Tibial artery (tissue), 4 donors: ENCODE measurements at regions not wholly inside any gene's neighbourhood (a gene's known extent, or its start where the extent isn't known, plus 50 kb on each side); places are given as distances from the start of the nearest gene placed in this dataset.

Experiments
- DNase-seq, 2 donors: peaks; one replicate each; pipeline ENCODE4 v3.0.0-alpha.2; 2019
- H3K27ac ChIP-seq, 2 donors: fragments of 200-600 bp; sonication (generic) in 1 of 2; 1 replicate in 1 of 2; 2 replicates in 1 of 2; pipeline ENCODE4 v1.5.1; 2018 to 2019; ENCODE audit warnings: mild to moderate bottlenecking in 1 of 2
- H3K27me3 ChIP-seq, 2 donors: fragments of 200-600 bp; sonication (generic) in 1 of 2; one replicate each; pipeline versions ENCODE4 v1.5.1 to v1.6.0; 2016 to 2019
- H3K36me3 ChIP-seq, 3 donors: fragments of 200-600 bp; sonication (generic) in 2 of 3; one replicate each; pipeline ENCODE4 v1.5.1; 2016 to 2019; ENCODE audit warnings: mild to moderate bottlenecking in 2 of 3
- H3K4me1 ChIP-seq, 4 donors: fragments of 200-600 bp; sonication (generic) in 2 of 4; 1 replicate in 3 of 4; 2 replicates in 1 of 4; pipeline ENCODE4 v1.5.1; 2016 to 2019
- H3K4me3 ChIP-seq, 2 donors: fragments of 200-600 bp; sonication (generic) in 1 of 2; 1 replicate in 1 of 2; 2 replicates in 1 of 2; pipeline ENCODE4 v1.5.1; 2018 to 2019; ENCODE audit warnings: mild to moderate bottlenecking in 2 of 2
- H3K9me3 ChIP-seq, 3 donors: fragments of 200-600 bp; sonication (generic) in 1 of 3; one replicate each; pipeline ENCODE4 v1.5.1; 2016 to 2019
- intact Hi-C: fragments of 100-400 bp; cut with DNase I; formaldehyde crosslinking; loops from one replicate; pipeline ENCODE4 v1.15.0; 2023; ENCODE audit warnings: low total_unique reads
- TF ChIP-seq, protein P1 (sequence below), 2 experiments: fragments of 200-600 bp in 1 of 2; fragments of 450-650 bp in 1 of 2; IDR thresholded peaks; one replicate each; pipeline ENCODE4 v1.5.1; 2017 to 2019; ENCODE audit warnings: antibody characterized with exemption in 2 of 2, mild to moderate bottlenecking in 1 of 2, moderate library complexity in 1 of 2

DNA sequence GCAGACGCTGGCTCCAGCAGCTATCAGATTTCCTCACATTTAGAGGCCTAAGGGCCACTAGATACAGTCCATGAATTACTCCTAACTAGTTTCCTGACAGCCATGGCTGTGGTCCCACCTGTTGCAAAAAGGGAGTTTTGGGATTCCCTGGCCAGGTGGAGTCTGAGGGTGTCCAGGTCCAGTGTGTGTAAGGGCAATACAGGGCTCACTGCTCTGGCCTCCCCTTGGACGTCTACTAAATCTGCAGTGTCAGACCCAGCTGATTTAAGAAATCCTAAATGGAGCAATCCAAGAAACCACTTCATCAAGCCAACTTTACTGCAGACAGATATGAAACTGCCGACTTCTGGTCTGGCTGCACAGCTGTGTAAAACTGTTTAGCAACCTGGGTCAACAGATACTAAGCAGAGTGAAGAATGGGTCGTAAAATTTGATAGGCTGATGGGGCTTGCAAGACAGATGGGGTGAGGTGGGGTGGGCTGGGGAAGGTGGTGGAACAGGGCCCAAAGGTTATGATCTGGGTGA lies 116.4 kb downstream of the GADD45G start:
- intact Hi-C loops: no loop called here
- no peaks in the 10 kb centered on the region for H3K36me3 ChIP-seq
- no peaks in the 10 kb centered on the region for H3K9me3 ChIP-seq
- H3K4me1 ChIP-seq: no peaks in the 10 kb centered on the region
- no peak overlapping the region for H3K27ac ChIP-seq
- no peak overlapping the region for H3K4me3 ChIP-seq
- no peak for DNase-seq
- TF ChIP-seq, protein P1, sequence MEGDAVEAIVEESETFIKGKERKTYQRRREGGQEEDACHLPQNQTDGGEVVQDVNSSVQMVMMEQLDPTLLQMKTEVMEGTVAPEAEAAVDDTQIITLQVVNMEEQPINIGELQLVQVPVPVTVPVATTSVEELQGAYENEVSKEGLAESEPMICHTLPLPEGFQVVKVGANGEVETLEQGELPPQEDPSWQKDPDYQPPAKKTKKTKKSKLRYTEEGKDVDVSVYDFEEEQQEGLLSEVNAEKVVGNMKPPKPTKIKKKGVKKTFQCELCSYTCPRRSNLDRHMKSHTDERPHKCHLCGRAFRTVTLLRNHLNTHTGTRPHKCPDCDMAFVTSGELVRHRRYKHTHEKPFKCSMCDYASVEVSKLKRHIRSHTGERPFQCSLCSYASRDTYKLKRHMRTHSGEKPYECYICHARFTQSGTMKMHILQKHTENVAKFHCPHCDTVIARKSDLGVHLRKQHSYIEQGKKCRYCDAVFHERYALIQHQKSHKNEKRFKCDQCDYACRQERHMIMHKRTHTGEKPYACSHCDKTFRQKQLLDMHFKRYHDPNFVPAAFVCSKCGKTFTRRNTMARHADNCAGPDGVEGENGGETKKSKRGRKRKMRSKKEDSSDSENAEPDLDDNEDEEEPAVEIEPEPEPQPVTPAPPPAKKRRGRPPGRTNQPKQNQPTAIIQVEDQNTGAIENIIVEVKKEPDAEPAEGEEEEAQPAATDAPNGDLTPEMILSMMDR (IDR thresholded peaks at IDR 0.05): no peak
- H3K27me3 ChIP-seq: no peaks in the 10 kb centered on the region

DNA sequence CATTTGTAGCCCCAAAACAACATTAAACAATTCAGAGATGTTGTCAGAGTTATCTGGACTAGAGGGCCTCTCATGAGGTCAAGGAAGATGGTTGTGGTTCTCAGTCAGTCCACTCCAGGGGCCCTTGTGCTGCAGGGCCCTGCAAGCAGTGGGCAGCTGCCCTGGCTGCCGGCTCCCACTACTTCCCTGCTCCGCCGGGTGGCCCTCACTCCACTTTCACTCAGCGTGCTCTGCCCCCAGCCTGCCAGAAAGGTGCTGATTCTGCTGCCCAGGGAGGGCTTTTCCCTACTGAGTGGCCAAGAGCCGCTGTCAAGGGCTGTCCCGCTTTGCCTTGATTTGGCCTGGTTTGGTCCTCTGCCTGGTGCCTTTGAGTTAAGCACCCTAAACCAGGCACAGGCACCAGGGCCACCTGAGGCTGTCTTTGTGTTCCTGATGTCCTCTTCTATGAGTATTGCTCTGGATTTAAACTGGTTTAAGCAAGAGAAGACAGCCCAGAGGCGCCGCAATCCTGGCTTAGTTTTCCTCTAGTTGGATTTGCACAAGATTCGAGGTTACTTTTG lies 117.2 kb downstream of the GADD45G start:
- H3K27ac ChIP-seq: no peak overlapping the region
- H3K9me3 ChIP-seq: no peaks in the 10 kb centered on the region
- no peaks in the 10 kb centered on the region for H3K36me3 ChIP-seq
- H3K4me1 ChIP-seq: no peaks in the 10 kb centered on the region
- H3K4me3 ChIP-seq: no peak overlapping the region
- H3K27me3 ChIP-seq: no peaks in the 10 kb centered on the region
- TF ChIP-seq, protein P1 (IDR thresholded peaks at IDR 0.05): no peak
- DNase-seq: no peak
- intact Hi-C loops: no loop called here

GRCh38 chr9:89722712-89723111 lies 117.9 kb downstream of the GADD45G start:
- intact Hi-C loops: no loop called here
- Histone ChIP-seq H3K27me3 (no peaks in the 10 kb centered on the region), H3K36me3 (no peaks in the 10 kb centered on the region), H3K4me1 (no peaks in the 10 kb centered on the region), H3K4me3 (no peak overlapping the region), H3K9me3 (no peaks in the 10 kb centered on the region), H3K27ac (no peak overlapping the region)
- DNase-seq: no peak
- TF ChIP-seq, protein P1 (IDR thresholded peaks at IDR 0.05): no peak

DNA sequence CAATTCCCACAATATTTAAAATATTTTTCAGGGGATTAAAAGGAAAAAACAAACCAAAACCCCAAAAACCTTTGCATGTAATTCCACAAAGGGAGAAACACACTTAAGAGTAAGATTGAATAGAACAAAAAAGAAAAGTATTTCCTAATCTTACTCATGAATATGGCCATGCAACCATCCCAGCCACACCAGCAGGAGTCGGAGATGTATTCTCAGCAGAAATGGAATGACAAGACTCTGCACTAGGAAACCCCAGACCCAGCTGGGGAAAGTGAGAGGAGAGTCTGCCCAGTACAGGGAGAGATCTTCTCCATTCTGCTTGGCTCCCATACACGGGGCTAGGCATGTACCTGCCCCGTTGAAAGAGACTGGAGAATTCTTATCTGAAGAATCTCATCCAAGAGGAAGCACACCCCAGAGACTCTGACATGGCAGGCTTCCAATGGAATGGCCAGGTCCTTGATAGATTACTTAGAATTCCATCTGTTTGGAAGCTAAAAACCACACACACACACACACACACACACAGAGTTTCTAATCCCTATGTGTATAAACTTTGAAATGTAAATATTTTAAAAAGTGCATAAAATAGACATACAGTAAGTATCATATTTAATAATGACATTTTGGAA lies 118.8 kb downstream of the GADD45G start:
- no peaks in the 10 kb centered on the region for H3K4me1 ChIP-seq
- TF ChIP-seq, protein P1 (IDR thresholded peaks at IDR 0.05): no peak
- intact Hi-C loops: no loop called here
- no peaks in the 10 kb centered on the region for H3K36me3 ChIP-seq
- no peak overlapping the region for H3K27ac ChIP-seq
- no peaks in the 10 kb centered on the region for H3K27me3 ChIP-seq
- DNase-seq: no peak
- no peaks in the 10 kb centered on the region for H3K9me3 ChIP-seq
- H3K4me3 ChIP-seq: no peak overlapping the region

- no peak overlapping the region for H3K4me3 ChIP-seq
- no peaks in the 10 kb centered on the region for H3K27me3 ChIP-seq
- H3K36me3 ChIP-seq: no peaks in the 10 kb centered on the region
- no peaks in the 10 kb centered on the region for H3K9me3 ChIP-seq
- TF ChIP-seq, protein P1 (IDR thresholded peaks at IDR 0.05): no peak
- no peaks in the 10 kb centered on the region for H3K4me1 ChIP-seq
- intact Hi-C loops: no loop called here
- no peak overlapping the region for H3K27ac ChIP-seq
- DNase-seq: no peak
Measured at GRCh38 chr9:89724659-89725058, 119.8 kb downstream of the GADD45G start.
